GM19324 (cell line): ENCODE measurements at regions not wholly inside any gene's neighbourhood (a gene's known extent, or its start where the extent isn't known, plus 50 kb on each side); places are given as distances from the start of the nearest gene placed in this dataset.
"Not testable (repeated sequence)": the region's sequence is repeated elsewhere in the genome, so short reads cannot be mapped to it uniquely, and the experiment has no call there.

ENCODE experiments used
- ATAC-seq: cut with Tn5 transposase; IDR thresholded peaks from one replicate; pipeline ENCODE4 v1.9.1; 2021; ENCODE audit warnings: mild to moderate bottlenecking, moderate library complexity; ENCODE audit not compliant: unreplicated experiment, low FRiP score

- ATAC-seq: no peak
Measured at GRCh38 chr2:146429366-146429765, 1415.5 kb upstream of the ACVR2A start.

GRCh38 chr2:146417942-146418341, 1426.9 kb upstream of the ACVR2A start:
- no peak for ATAC-seq

- ATAC-seq: no peak
Measured at GRCh38 chr2:146415291-146415690, 1429.5 kb upstream of the ACVR2A start.

- ATAC-seq: no peak
Measured at GRCh38 chr2:146414456-146414855, 1430.4 kb upstream of the ACVR2A start.

- ATAC-seq: no peak
Measured at GRCh38 chr2:146413086-146413610, 1431.7 kb upstream of the ACVR2A start.

- ATAC-seq: no peak
Measured at GRCh38 chr2:146412625-146413024, 1432.2 kb upstream of the ACVR2A start.

GRCh38 chr2:146405402-146406309, 1439.2 kb upstream of the ACVR2A start:
- ATAC-seq: not testable (repeated sequence)

- ATAC-seq: not testable (repeated sequence)
Measured at GRCh38 chr2:146403546-146404160, 1441.2 kb upstream of the ACVR2A start.

- ATAC-seq: no peak
Measured at GRCh38 chr2:146392631-146393030, 1452.2 kb upstream of the ACVR2A start.

- no peak for ATAC-seq
Measured at GRCh38 chr2:146392186-146392585, 1452.6 kb upstream of the ACVR2A start.

- no peak for ATAC-seq
Measured at GRCh38 chr2:146388757-146389156, 1456.1 kb upstream of the ACVR2A start.

GRCh38 chr2:146386096-146386495, 1458.7 kb upstream of the ACVR2A start:
- no peak for ATAC-seq

- peak; percentile 73 for ATAC-seq
Measured at GRCh38 chr2:146385031-146385430, 1459.8 kb upstream of the ACVR2A start.

GRCh38 chr2:146376511-146377064, 1468.2 kb upstream of the ACVR2A start:
- ATAC-seq: no peak

GRCh38 chr2:146374505-146374904, 1470.3 kb upstream of the ACVR2A start:
- ATAC-seq: no peak

- not testable (repeated sequence) for ATAC-seq
Measured at GRCh38 chr2:146371364-146371763, 1473.5 kb upstream of the ACVR2A start.

GRCh38 chr2:146370826-146371225, 1474.0 kb upstream of the ACVR2A start:
- no peak for ATAC-seq

- no peak for ATAC-seq
Measured at GRCh38 chr2:146366276-146366675, 1478.6 kb upstream of the ACVR2A start.

- no peak for ATAC-seq
Measured at GRCh38 chr2:146365041-146365440, 1479.8 kb upstream of the ACVR2A start.

GRCh38 chr2:146363731-146364130, 1481.1 kb upstream of the ACVR2A start:
- ATAC-seq: no peak

GRCh38 chr2:146351689-146352088, 1493.1 kb upstream of the ACVR2A start:
- ATAC-seq: no peak
